Uterus (tissue), 3 donors: ENCODE measurements at regions not wholly inside any gene's neighbourhood (a gene's known extent, or its start where the extent isn't known, plus 50 kb on each side); places are given as distances from the start of the nearest gene placed in this dataset.

ENCODE experiments used
- DNase-seq, 2 donors: peaks; one replicate each; pipeline ENCODE4 v3.0.0-alpha.2; 2019 to 2020
- H3K27ac ChIP-seq, 2 donors: fragments of 200-600 bp; sonication (generic); 1 replicate in 1 of 2; 2 replicates in 1 of 2; pipeline ENCODE4 v1.5.1; 2016 to 2018
- H3K27me3 ChIP-seq, 2 donors: fragments of 200-600 bp; sonication (generic); one replicate each; pipeline ENCODE4 v1.5.1; 2018 to 2019; ENCODE audit warnings: control low read depth in 1 of 2
- H3K36me3 ChIP-seq, 2 donors: fragments of 200-600 bp; sonication (generic); one replicate each; pipeline ENCODE4 v1.5.1; 2019; ENCODE audit warnings: control low read depth in 1 of 2
- H3K4me1 ChIP-seq, 2 donors: fragments of 200-600 bp; sonication (generic); one replicate each; pipeline ENCODE4 v1.5.1; 2018 to 2019; ENCODE audit warnings: control low read depth in 1 of 2
- H3K4me3 ChIP-seq, 2 donors: fragments of 200-600 bp; sonication (generic); 1 replicate in 1 of 2; 2 replicates in 1 of 2; pipeline ENCODE4 v1.5.1; 2018 to 2019; ENCODE audit warnings: mild to moderate bottlenecking in 1 of 2
- H3K9me3 ChIP-seq, 2 donors: fragments of 200-600 bp; sonication (generic); one replicate each; pipeline ENCODE4 v1.5.1; 2019; ENCODE audit warnings: control low read depth in 1 of 2
- POLR2A ChIP-seq, 2 donors: fragments of 450-650 bp; IDR thresholded peaks; one replicate each; pipeline ENCODE4 v1.6.1; 2016; ENCODE audit warnings: antibody characterized with exemption in 2 of 2, mild to moderate bottlenecking in 1 of 2, moderate library complexity in 1 of 2
- intact Hi-C: fragments of 100-400 bp; cut with DNase I; formaldehyde crosslinking; loops from one replicate; pipeline ENCODE4 v1.15.1; 2023; ENCODE audit warnings: low total_unique reads
- TF ChIP-seq, protein P1 (sequence below), 4 experiments: fragments of 200-600 bp in 2 of 4; fragments of 450-650 bp in 2 of 4; sonication (generic) in 2 of 4; IDR thresholded peaks; one replicate each; pipeline ENCODE4 v1.5.1; 2016 to 2019; ENCODE audit warnings: antibody characterized with exemption in 4 of 4, mild to moderate bottlenecking in 2 of 4, moderate library complexity in 1 of 4
- donor health status: DM: yes; HTN: yes; CAD: no.

- H3K9me3 ChIP-seq, result no peaks in the 10 kb centered on the region
- H3K27me3 ChIP-seq, result no peaks in the 10 kb centered on the region
- intact Hi-C loops, result no loop called here
- no peaks in the 10 kb centered on the region for H3K4me1 ChIP-seq
- H3K36me3 ChIP-seq, result no peaks in the 10 kb centered on the region
- TF ChIP-seq POLR2A (IDR thresholded peaks at IDR 0.05), result no peak
- TF ChIP-seq, protein P1, sequence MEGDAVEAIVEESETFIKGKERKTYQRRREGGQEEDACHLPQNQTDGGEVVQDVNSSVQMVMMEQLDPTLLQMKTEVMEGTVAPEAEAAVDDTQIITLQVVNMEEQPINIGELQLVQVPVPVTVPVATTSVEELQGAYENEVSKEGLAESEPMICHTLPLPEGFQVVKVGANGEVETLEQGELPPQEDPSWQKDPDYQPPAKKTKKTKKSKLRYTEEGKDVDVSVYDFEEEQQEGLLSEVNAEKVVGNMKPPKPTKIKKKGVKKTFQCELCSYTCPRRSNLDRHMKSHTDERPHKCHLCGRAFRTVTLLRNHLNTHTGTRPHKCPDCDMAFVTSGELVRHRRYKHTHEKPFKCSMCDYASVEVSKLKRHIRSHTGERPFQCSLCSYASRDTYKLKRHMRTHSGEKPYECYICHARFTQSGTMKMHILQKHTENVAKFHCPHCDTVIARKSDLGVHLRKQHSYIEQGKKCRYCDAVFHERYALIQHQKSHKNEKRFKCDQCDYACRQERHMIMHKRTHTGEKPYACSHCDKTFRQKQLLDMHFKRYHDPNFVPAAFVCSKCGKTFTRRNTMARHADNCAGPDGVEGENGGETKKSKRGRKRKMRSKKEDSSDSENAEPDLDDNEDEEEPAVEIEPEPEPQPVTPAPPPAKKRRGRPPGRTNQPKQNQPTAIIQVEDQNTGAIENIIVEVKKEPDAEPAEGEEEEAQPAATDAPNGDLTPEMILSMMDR (IDR thresholded peaks at IDR 0.05), result no peak
- no peak for DNase-seq
- no peak overlapping the region for H3K27ac ChIP-seq
- H3K4me3 ChIP-seq, result no peak overlapping the region
Observed at GRCh38 chr2:111219285-111219684, 98.6 kb downstream of the BCL2L11 start.

GRCh38 chr2:111219734-111220505 is 99.2 kb downstream of the BCL2L11 start:
- H3K27me3 ChIP-seq, result no peaks in the 10 kb centered on the region
- DNase-seq, result no peak
- H3K4me1 ChIP-seq, result no peaks in the 10 kb centered on the region
- no peak for TF ChIP-seq POLR2A (IDR thresholded peaks at IDR 0.05)
- TF ChIP-seq, protein P1 (IDR thresholded peaks at IDR 0.05), result no peak
- H3K9me3 ChIP-seq, result no peaks in the 10 kb centered on the region
- H3K36me3 ChIP-seq, result no peaks in the 10 kb centered on the region
- H3K27ac ChIP-seq, result no peak overlapping the region
- intact Hi-C loops, result no loop called here
- no peak overlapping the region for H3K4me3 ChIP-seq

DNA sequence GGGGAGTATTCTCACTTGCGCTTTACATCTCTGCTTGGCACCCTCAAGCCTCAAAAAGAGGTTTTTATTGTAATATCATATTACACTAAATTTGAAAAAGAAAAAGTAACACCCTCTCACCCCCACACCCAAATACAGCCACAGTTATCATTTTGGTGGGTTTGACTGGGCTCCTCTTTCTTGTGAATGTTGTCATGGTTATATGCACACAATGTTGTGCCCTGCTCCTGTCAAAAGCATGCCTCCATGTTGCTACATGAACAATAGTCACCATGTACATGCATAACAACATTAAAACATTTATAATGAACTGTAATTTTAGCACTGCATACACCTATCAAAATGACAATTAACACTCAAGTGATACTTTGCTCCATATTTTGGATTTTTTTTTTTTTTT is 100.2 kb downstream of the BCL2L11 start:
- Histone ChIP-seq H3K27ac (no peak overlapping the region), H3K9me3 (no peaks in the 10 kb centered on the region), H3K27me3 (no peaks in the 10 kb centered on the region), H3K4me3 (no peak overlapping the region), H3K36me3 (no peaks in the 10 kb centered on the region), H3K4me1 (no peaks in the 10 kb centered on the region)
- no peak for DNase-seq
- TF ChIP-seq, protein P1 (IDR thresholded peaks at IDR 0.05), result no peak
- TF ChIP-seq POLR2A (IDR thresholded peaks at IDR 0.05), result no peak
- intact Hi-C loops, result no loop called here

DNA sequence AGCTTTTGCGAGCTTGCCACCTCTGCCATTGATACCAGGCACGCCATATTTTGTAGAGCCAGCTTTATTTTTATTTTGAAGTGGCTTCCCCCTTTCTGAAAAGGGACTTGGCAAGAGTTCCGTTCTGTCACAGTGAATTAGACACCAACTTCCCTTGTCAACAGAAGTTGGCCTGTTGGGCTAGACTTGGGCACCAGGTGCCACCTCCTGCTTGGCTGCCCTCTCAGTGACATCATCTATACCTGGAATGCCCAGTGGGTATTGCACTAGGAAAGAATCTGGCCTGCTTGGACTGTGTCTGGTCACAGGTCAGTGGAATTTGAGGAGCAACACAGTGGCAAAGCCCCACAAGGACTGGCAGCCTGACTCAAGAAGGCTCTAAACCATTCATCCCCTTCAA is 101.0 kb downstream of the BCL2L11 start:
- no peak overlapping the region for H3K27ac ChIP-seq
- intact Hi-C loops, result no loop called here

GRCh38 chr2:111222204-111222866 is 101.6 kb downstream of the BCL2L11 start:
- no peaks in the 10 kb centered on the region for H3K9me3 ChIP-seq
- no peak for DNase-seq
- no peaks in the 10 kb centered on the region for H3K4me1 ChIP-seq
- intact Hi-C loops, result no loop called here
- no peak overlapping the region for H3K4me3 ChIP-seq
- H3K27ac ChIP-seq, result no peak overlapping the region
- TF ChIP-seq POLR2A (IDR thresholded peaks at IDR 0.05), result no peak
- TF ChIP-seq, protein P1 (IDR thresholded peaks at IDR 0.05), result no peak
- no peaks in the 10 kb centered on the region for H3K27me3 ChIP-seq
- H3K36me3 ChIP-seq, result no peaks in the 10 kb centered on the region

More for the DNA sequence above, 101.0 kb downstream of the BCL2L11 start:
- Histone ChIP-seq H3K36me3 (no peaks in the 10 kb centered on the region), H3K9me3 (no peaks in the 10 kb centered on the region), H3K27me3 (no peaks in the 10 kb centered on the region), H3K4me1 (no peaks in the 10 kb centered on the region), H3K4me3 (no peak overlapping the region)
- TF ChIP-seq, protein P1 (IDR thresholded peaks at IDR 0.05), result no peak
- no peak for TF ChIP-seq POLR2A (IDR thresholded peaks at IDR 0.05)
- DNase-seq, result no peak
